ENCODE measurements at regions not wholly inside any gene's neighbourhood (a gene's known extent, or its start where the extent isn't known, plus 50 kb on each side); places are given as distances from the start of the nearest gene placed in this dataset.

DNA sequence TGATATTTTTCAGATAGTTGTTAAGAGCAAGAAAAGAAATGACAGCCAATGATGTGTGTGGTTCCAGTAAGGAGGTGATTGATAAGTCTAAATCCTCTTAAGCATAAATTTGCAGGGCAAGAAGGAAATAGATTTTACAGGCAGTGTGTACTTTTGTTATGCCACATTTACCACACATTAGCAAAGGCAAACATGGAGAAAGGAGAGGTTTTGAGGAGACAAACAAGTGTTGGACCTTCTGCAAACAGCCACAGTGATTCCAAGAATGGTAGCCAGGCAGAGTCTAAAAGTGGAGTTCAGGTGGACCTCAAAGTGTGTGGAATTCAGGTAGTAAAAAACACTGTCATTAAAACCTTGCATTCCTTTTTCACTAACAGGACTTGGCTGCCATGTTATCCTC is 295.9 kb upstream of the ITGA1 start:
- Histone ChIP-seq H4K20me1 (ENCODE audit: insufficient read depth) (no peaks in the 10 kb centered on the region), H3K9me3 (ENCODE audit: low read length) (no peaks in the 10 kb centered on the region), H3K4me2 (ENCODE audit: low read length) (no peak overlapping the region), H3K4me3 (ENCODE audit: low read length) (no peak overlapping the region), H2AFZ (ENCODE audit: low read depth, low read length) (no peak overlapping the region), H3K9ac (ENCODE audit: low read length) (no peak overlapping the region), H3F3A (ENCODE audit: insufficient read depth, low read length, poor library complexity, severe bottlenecking) (no peaks in the 10 kb centered on the region), H3K27me3 (ENCODE audit: insufficient read depth, low read depth, low read length) (no peaks in the 10 kb centered on the region), H3K36me3 (ENCODE audit: insufficient read depth, low read length) (no peaks in the 10 kb centered on the region), H3K27ac (ENCODE audit: low read length) (no peak overlapping the region), H3K79me2 (replicated peaks; ENCODE audit: insufficient read depth, low read length) (no peaks in the 10 kb centered on the region), H3K9me2 (ENCODE audit: insufficient read depth, low read length) (no peaks in the 10 kb centered on the region)
- TF ChIP-seq MXI1 (conservative IDR thresholded peaks at IDR 0.05; ENCODE audit: poor library complexity, severe bottlenecking) (no peak), SMC3 (conservative IDR thresholded peaks at IDR 0.05; ENCODE audit: poor library complexity) (no peak), RAD21 (conservative IDR thresholded peaks at IDR 0.05) (no peak), EP300 (conservative IDR thresholded peaks at IDR 0.05; ENCODE audit: poor library complexity, severe bottlenecking) (no peak), POLR2AphosphoS5 (IDR thresholded peaks at IDR 0.05) (no peak), TAF1 (IDR thresholded peaks at IDR 0.05; ENCODE audit: low read depth) (no peak), EZH2 (IDR thresholded peaks at IDR 0.05; ENCODE audit: borderline replicate concordance, insufficient read depth, low read length, poor library complexity, severe bottlenecking) (no peak)
- TF ChIP-seq, protein P1, sequence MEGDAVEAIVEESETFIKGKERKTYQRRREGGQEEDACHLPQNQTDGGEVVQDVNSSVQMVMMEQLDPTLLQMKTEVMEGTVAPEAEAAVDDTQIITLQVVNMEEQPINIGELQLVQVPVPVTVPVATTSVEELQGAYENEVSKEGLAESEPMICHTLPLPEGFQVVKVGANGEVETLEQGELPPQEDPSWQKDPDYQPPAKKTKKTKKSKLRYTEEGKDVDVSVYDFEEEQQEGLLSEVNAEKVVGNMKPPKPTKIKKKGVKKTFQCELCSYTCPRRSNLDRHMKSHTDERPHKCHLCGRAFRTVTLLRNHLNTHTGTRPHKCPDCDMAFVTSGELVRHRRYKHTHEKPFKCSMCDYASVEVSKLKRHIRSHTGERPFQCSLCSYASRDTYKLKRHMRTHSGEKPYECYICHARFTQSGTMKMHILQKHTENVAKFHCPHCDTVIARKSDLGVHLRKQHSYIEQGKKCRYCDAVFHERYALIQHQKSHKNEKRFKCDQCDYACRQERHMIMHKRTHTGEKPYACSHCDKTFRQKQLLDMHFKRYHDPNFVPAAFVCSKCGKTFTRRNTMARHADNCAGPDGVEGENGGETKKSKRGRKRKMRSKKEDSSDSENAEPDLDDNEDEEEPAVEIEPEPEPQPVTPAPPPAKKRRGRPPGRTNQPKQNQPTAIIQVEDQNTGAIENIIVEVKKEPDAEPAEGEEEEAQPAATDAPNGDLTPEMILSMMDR (IDR thresholded peaks at IDR 0.05; ENCODE audit: poor library complexity, severe bottlenecking) = no peak
- TF ChIP-seq, protein P2, sequence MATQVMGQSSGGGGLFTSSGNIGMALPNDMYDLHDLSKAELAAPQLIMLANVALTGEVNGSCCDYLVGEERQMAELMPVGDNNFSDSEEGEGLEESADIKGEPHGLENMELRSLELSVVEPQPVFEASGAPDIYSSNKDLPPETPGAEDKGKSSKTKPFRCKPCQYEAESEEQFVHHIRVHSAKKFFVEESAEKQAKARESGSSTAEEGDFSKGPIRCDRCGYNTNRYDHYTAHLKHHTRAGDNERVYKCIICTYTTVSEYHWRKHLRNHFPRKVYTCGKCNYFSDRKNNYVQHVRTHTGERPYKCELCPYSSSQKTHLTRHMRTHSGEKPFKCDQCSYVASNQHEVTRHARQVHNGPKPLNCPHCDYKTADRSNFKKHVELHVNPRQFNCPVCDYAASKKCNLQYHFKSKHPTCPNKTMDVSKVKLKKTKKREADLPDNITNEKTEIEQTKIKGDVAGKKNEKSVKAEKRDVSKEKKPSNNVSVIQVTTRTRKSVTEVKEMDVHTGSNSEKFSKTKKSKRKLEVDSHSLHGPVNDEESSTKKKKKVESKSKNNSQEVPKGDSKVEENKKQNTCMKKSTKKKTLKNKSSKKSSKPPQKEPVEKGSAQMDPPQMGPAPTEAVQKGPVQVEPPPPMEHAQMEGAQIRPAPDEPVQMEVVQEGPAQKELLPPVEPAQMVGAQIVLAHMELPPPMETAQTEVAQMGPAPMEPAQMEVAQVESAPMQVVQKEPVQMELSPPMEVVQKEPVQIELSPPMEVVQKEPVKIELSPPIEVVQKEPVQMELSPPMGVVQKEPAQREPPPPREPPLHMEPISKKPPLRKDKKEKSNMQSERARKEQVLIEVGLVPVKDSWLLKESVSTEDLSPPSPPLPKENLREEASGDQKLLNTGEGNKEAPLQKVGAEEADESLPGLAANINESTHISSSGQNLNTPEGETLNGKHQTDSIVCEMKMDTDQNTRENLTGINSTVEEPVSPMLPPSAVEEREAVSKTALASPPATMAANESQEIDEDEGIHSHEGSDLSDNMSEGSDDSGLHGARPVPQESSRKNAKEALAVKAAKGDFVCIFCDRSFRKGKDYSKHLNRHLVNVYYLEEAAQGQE (IDR thresholded peaks at IDR 0.05; ENCODE audit: borderline replicate concordance) = no peak

DNA sequence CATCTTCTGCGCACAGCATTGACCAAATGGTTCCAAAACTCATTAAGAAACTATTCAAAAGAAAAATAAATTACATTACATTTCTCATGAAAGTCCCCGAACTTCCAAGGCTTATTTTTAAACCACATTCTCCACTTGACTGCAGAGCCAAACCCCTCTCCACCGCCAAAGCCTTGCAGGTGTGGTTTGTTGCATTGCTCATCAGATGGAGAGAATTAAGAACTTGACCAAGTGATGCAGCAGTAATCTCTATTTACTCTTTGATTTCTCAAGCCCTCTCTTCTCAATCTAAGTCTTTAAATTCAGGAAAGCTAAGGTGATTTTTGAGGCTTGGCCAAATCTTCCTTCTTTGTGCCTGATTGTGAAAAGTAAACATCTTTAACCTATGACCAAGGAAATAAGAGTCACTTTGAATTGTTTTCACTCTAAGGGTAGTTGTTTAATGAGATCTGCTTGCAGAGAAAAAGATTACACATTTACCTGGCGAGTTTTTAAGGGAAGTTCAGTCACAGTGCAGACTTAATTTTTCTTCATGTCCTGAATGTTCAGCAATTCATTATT is 290.5 kb upstream of the ITGA1 start:
- H3K27me3 ChIP-seq (ENCODE audit: insufficient read depth, low read depth, low read length) = no peaks in the 10 kb centered on the region
- H3K9ac ChIP-seq (ENCODE audit: low read length) = no peak overlapping the region
- H3K4me3 ChIP-seq (ENCODE audit: low read length) = no peak overlapping the region
- H2AFZ ChIP-seq (ENCODE audit: low read depth, low read length) = no peak overlapping the region
- H3K27ac ChIP-seq (ENCODE audit: low read length) = no peak overlapping the region
- no peaks in the 10 kb centered on the region for H3K9me2 ChIP-seq (ENCODE audit: insufficient read depth, low read length)
- no peaks in the 10 kb centered on the region for H4K20me1 ChIP-seq (ENCODE audit: insufficient read depth)
- no peaks in the 10 kb centered on the region for H3F3A ChIP-seq (ENCODE audit: insufficient read depth, low read length, poor library complexity, severe bottlenecking)
- no peaks in the 10 kb centered on the region for H3K79me2 ChIP-seq (replicated peaks; ENCODE audit: insufficient read depth, low read length)
- H3K9me3 ChIP-seq (ENCODE audit: low read length) = no peaks in the 10 kb centered on the region
- TF ChIP-seq SMC3 (conservative IDR thresholded peaks at IDR 0.05; ENCODE audit: poor library complexity) (no peak), EZH2 (IDR thresholded peaks at IDR 0.05; ENCODE audit: borderline replicate concordance, insufficient read depth, low read length, poor library complexity, severe bottlenecking) (no peak), POLR2AphosphoS5 (IDR thresholded peaks at IDR 0.05) (no peak), TAF1 (IDR thresholded peaks at IDR 0.05; ENCODE audit: low read depth) (no peak), RAD21 (conservative IDR thresholded peaks at IDR 0.05) (no peak), EP300 (conservative IDR thresholded peaks at IDR 0.05; ENCODE audit: poor library complexity, severe bottlenecking) (no peak), MXI1 (conservative IDR thresholded peaks at IDR 0.05; ENCODE audit: poor library complexity, severe bottlenecking) (no peak)
- TF ChIP-seq, protein P1 (IDR thresholded peaks at IDR 0.05; ENCODE audit: poor library complexity, severe bottlenecking) = no peak
- TF ChIP-seq, protein P2 (IDR thresholded peaks at IDR 0.05; ENCODE audit: borderline replicate concordance) = no peak
- H3K36me3 ChIP-seq (ENCODE audit: insufficient read depth, low read length) = no peaks in the 10 kb centered on the region
- no peak overlapping the region for H3K4me2 ChIP-seq (ENCODE audit: low read length)
